ENCODE measurements at regions not wholly inside any gene's neighbourhood (a gene's known extent, or its start where the extent isn't known, plus 50 kb on each side); places are given as distances from the start of the nearest gene placed in this dataset.

DNA sequence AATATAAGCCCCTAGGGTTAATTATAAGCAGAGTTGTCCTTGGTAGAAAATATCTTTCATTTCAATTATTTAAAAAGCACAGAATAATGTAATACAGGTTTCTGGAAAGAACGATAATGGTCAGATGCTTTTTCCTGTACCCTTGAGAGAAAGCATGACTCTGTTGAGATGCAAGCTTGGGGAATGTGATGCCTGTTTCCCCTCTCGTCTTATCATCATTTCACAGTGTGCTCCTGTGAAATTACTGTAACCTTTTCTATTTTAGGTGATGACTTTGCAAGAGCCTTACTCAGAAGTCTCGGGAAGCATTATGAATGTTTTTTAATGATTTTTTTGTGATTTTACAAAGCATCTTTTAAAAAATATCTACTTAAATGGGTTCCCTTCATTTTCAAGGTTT, 243.0 kb downstream of the POLR1F start:
- TF ChIP-seq EP300 (IDR thresholded peaks at IDR 0.05), result no peak
- TF ChIP-seq, protein P1, sequence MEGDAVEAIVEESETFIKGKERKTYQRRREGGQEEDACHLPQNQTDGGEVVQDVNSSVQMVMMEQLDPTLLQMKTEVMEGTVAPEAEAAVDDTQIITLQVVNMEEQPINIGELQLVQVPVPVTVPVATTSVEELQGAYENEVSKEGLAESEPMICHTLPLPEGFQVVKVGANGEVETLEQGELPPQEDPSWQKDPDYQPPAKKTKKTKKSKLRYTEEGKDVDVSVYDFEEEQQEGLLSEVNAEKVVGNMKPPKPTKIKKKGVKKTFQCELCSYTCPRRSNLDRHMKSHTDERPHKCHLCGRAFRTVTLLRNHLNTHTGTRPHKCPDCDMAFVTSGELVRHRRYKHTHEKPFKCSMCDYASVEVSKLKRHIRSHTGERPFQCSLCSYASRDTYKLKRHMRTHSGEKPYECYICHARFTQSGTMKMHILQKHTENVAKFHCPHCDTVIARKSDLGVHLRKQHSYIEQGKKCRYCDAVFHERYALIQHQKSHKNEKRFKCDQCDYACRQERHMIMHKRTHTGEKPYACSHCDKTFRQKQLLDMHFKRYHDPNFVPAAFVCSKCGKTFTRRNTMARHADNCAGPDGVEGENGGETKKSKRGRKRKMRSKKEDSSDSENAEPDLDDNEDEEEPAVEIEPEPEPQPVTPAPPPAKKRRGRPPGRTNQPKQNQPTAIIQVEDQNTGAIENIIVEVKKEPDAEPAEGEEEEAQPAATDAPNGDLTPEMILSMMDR (IDR thresholded peaks at IDR 0.05), result no peak
